ENCODE measurements at regions not wholly inside any gene's neighbourhood (a gene's known extent, or its start where the extent isn't known, plus 50 kb on each side); places are given as distances from the start of the nearest gene placed in this dataset.

GRCh38 chr11:45413156-45413858 lies 127.2 kb upstream of the SYT13 start:
- no peak for TF ChIP-seq POLR2A (IDR thresholded peaks at IDR 0.05)
- no peak for TF ChIP-seq CTCF (IDR thresholded peaks at IDR 0.05)
